H9 (cell line): ENCODE measurements at regions not wholly inside any gene's neighbourhood (a gene's known extent, or its start where the extent isn't known, plus 50 kb on each side); places are given as distances from the start of the nearest gene placed in this dataset.
"Not testable (repeated sequence)": the region's sequence is repeated elsewhere in the genome, so short reads cannot be mapped to it uniquely, and the experiment has no call there.

ENCODE experiments used
- DNase-seq: peaks from one replicate; pipeline ENCODE4 v3.0.0-alpha.2; 2017
- H2AFZ ChIP-seq: one replicate; pipeline ENCODE4 v1.6.1; 2013; ENCODE audit warnings: mild to moderate bottlenecking, low read length, control low read depth, moderate library complexity
- H2AK5ac ChIP-seq: 2 replicates; pipeline ENCODE4 v1.6.1; 2013; ENCODE audit warnings: low read length, control low read depth, mixed read lengths; ENCODE audit not compliant: insufficient read length
- H2BK120ac ChIP-seq: one replicate; pipeline ENCODE4 v1.6.1; 2013; ENCODE audit warnings: low read depth, mild to moderate bottlenecking, low read length, control low read depth, inconsistent platforms; ENCODE audit not compliant: poor library complexity, severe bottlenecking
- H2BK12ac ChIP-seq: 2 replicates; pipeline ENCODE4 v1.6.1; 2013; ENCODE audit warnings: low read length, control low read depth, mixed read lengths, low read depth; ENCODE audit not compliant: insufficient read length
- H2BK15ac ChIP-seq: 2 replicates; pipeline ENCODE4 v1.6.1; 2013; ENCODE audit warnings: low read depth, low read length, control low read depth
- H2BK20ac ChIP-seq: one replicate; pipeline ENCODE4 v1.6.1; 2013; ENCODE audit warnings: low read depth, mild to moderate bottlenecking, low read length, control low read depth, inconsistent platforms; ENCODE audit not compliant: poor library complexity, severe bottlenecking
- H2BK5ac ChIP-seq: 2 replicates; pipeline ENCODE4 v1.6.1; 2013; ENCODE audit warnings: low read length, control low read depth, mixed read lengths; ENCODE audit not compliant: insufficient read length
- H3K14ac ChIP-seq: 2 replicates; pipeline ENCODE4 v1.6.1; 2013; ENCODE audit warnings: low read length, control low read depth; ENCODE audit not compliant: insufficient read depth
- H3K18ac ChIP-seq: 2 replicates; pipeline ENCODE4 v1.6.1; 2013; ENCODE audit warnings: low read depth, mild to moderate bottlenecking, mixed read lengths, low read length, control low read depth; ENCODE audit not compliant: insufficient read length
- H3K23ac ChIP-seq: 2 replicates; pipeline ENCODE4 v1.6.1; 2013; ENCODE audit warnings: low read length, control low read depth, mixed read lengths, low read depth; ENCODE audit not compliant: insufficient read length
- H3K23me2 ChIP-seq: 2 replicates; pipeline ENCODE4 v1.6.1; 2013; ENCODE audit warnings: low read depth, mild to moderate bottlenecking, mixed read lengths, low read length, control low read depth; ENCODE audit not compliant: insufficient read length, poor library complexity, severe bottlenecking
- H3K27ac ChIP-seq: 2 replicates; pipeline ENCODE4 v1.5.1; 2013; ENCODE audit warnings: low read length, control low read depth, mixed read lengths, low read depth; ENCODE audit not compliant: insufficient read length
- H3K27me3 ChIP-seq: 2 replicates; pipeline ENCODE4 v1.6.1; 2013; ENCODE audit warnings: low read length, control low read depth, inconsistent platforms; ENCODE audit not compliant: insufficient read depth
- H3K4ac ChIP-seq: 2 replicates; pipeline ENCODE4 v1.6.1; 2013; ENCODE audit warnings: low read depth, mild to moderate bottlenecking, control low read depth, inconsistent platforms, low read length, moderate library complexity
- H3K4me1 ChIP-seq: 2 replicates; pipeline ENCODE4 v1.6.1; 2013; ENCODE audit warnings: low read length, control low read depth, inconsistent platforms; ENCODE audit not compliant: insufficient read depth
- H3K4me2 ChIP-seq: 2 replicates; pipeline ENCODE4 v1.6.1; 2013; ENCODE audit warnings: low read length, control low read depth, mixed read lengths; ENCODE audit not compliant: insufficient read length, insufficient read depth
- H3K56ac ChIP-seq: 2 replicates; pipeline ENCODE4 v1.6.1; 2013; ENCODE audit warnings: low read depth, mild to moderate bottlenecking, mixed read lengths, low read length, control low read depth; ENCODE audit not compliant: insufficient read length
- H3K79me1 ChIP-seq: 2 replicates; pipeline ENCODE4 v1.6.1; 2013; ENCODE audit warnings: low read depth, mild to moderate bottlenecking, moderate library complexity, low read length, control low read depth, inconsistent platforms; ENCODE audit not compliant: insufficient read depth, poor library complexity, severe bottlenecking
- H3K79me2 ChIP-seq: 2 replicates; pipeline ENCODE4 v1.6.1; 2013; ENCODE audit warnings: low read length, control low read depth, inconsistent platforms; ENCODE audit not compliant: insufficient read depth
- H3K9ac ChIP-seq: 2 replicates; pipeline ENCODE4 v1.6.1; 2013; ENCODE audit warnings: low read length, control low read depth, mixed read lengths; ENCODE audit not compliant: insufficient read length; ENCODE audit errors: extremely low read depth
- H3K9me3 ChIP-seq: one replicate; pipeline ENCODE4 v1.6.1; 2013; ENCODE audit warnings: low read depth, low read length, inconsistent platforms; ENCODE audit not compliant: control insufficient read depth
- H3T11ph ChIP-seq: one replicate; pipeline ENCODE4 v1.6.1; 2013; ENCODE audit warnings: mild to moderate bottlenecking, low read length, control low read depth, inconsistent platforms
- H4K20me1 ChIP-seq: one replicate; pipeline ENCODE4 v1.6.1; 2013; ENCODE audit not compliant: control insufficient read depth, insufficient read length, insufficient read depth
- H4K5ac ChIP-seq: 2 replicates; pipeline ENCODE4 v1.6.1; 2013; ENCODE audit warnings: low read depth, mild to moderate bottlenecking, mixed read lengths, low read length, control low read depth; ENCODE audit not compliant: insufficient read length
- H4K8ac ChIP-seq: replicated peaks from 2 replicates; pipeline ENCODE4 v1.6.1; 2013; ENCODE audit warnings: low read length, control low read depth, mixed read lengths, low read depth; ENCODE audit not compliant: insufficient read length
- H4K91ac ChIP-seq: 2 replicates; pipeline ENCODE4 v1.6.1; 2013; ENCODE audit warnings: low read depth, mild to moderate bottlenecking, moderate library complexity, mixed read lengths, low read length, control low read depth; ENCODE audit not compliant: insufficient read length
- H3K27ac Mint-ChIP-seq, 3 experiments: 2 replicates in 2 of 3; 3 replicates in 1 of 3; pipeline ENCODE4 v1.8.0; 2020 to 2021; ENCODE audit warnings: mixed read lengths in 3 of 3, mild to moderate bottlenecking in 1 of 3, moderate library complexity in 1 of 3
- H3K27me3 Mint-ChIP-seq: 2 replicates; pipeline ENCODE4 v1.8.0; 2021; ENCODE audit warnings: low read depth, mild to moderate bottlenecking, moderate library complexity, mixed read lengths
- H3K36me3 Mint-ChIP-seq, 3 experiments: 2 replicates in 2 of 3; 3 replicates in 1 of 3; pipeline ENCODE4 v1.8.0; 2020 to 2021; ENCODE audit warnings: low read depth in 3 of 3, mixed read lengths in 3 of 3; ENCODE audit not compliant: insufficient read depth in 1 of 3
- H3K4me1 Mint-ChIP-seq, 2 experiments: 2 replicates each; pipeline ENCODE4 v1.8.0; 2020; ENCODE audit warnings: mixed read lengths in 2 of 2
- H3K4me3 Mint-ChIP-seq, 2 experiments: 2 replicates in 1 of 2; 3 replicates in 1 of 2; pipeline ENCODE4 v1.8.0; 2020 to 2021; ENCODE audit warnings: mild to moderate bottlenecking in 2 of 2, mixed read lengths in 2 of 2, moderate library complexity in 1 of 2
- H3K9me3 Mint-ChIP-seq, 2 experiments: 2 replicates in 1 of 2; 3 replicates in 1 of 2; pipeline ENCODE4 v1.8.0; 2020; ENCODE audit warnings: mild to moderate bottlenecking in 2 of 2, mixed read lengths in 2 of 2, moderate library complexity in 1 of 2
- WGBS: extraction: QIAGEN DNeasy Blood & Tissue Kit; methylation state at CpG from one replicate; pipeline ENCODE4 v1.1.7; 2013; ENCODE audit warnings: missing lambda C conversion rate, low lambda C conversion rate, mixed read lengths; ENCODE audit not compliant: insufficient read length; ENCODE audit errors: extremely low coverage; 5-methylcytosine and 5-hydroxymethylcytosine counted together

- not testable (repeated sequence) for H3K23me2 ChIP-seq, H3K4me3 Mint-ChIP-seq, H4K8ac ChIP-seq, H4K5ac ChIP-seq, DNase-seq, H3K4me1 ChIP-seq, H2BK12ac ChIP-seq, H3K4ac ChIP-seq, H3K27ac ChIP-seq, H3K18ac ChIP-seq, H3K27ac Mint-ChIP-seq, H3K23ac ChIP-seq, H2AK5ac ChIP-seq, H2BK15ac ChIP-seq, H3K56ac ChIP-seq, H3K79me1 ChIP-seq, H3K27me3 Mint-ChIP-seq, H3K4me1 Mint-ChIP-seq, H3K14ac ChIP-seq, H2BK120ac ChIP-seq, H4K91ac ChIP-seq, H3K9ac ChIP-seq, H3K4me2 ChIP-seq, H2BK20ac ChIP-seq, H3K27me3 ChIP-seq, H3T11ph ChIP-seq, H2AFZ ChIP-seq, H4K20me1 ChIP-seq, H2BK5ac ChIP-seq, H3K79me2 ChIP-seq
- no CpG with 5 or more reads among the region's 17 CpGs for WGBS
- Mint-ChIP-seq H3K9me3 (peaks cover 56 to 59% of the 10 kb centered on the region in 2 experiments), H3K36me3 (peaks cover 3 to 21% (median 14%) of the 10 kb centered on the region in 3 experiments)
- H3K9me3 ChIP-seq = peaks cover 24% of the 10 kb centered on the region
These were observed 3966.2 kb upstream of the OR11H1 start for GRCh38 chr22:11561744-11562143.

DNA sequence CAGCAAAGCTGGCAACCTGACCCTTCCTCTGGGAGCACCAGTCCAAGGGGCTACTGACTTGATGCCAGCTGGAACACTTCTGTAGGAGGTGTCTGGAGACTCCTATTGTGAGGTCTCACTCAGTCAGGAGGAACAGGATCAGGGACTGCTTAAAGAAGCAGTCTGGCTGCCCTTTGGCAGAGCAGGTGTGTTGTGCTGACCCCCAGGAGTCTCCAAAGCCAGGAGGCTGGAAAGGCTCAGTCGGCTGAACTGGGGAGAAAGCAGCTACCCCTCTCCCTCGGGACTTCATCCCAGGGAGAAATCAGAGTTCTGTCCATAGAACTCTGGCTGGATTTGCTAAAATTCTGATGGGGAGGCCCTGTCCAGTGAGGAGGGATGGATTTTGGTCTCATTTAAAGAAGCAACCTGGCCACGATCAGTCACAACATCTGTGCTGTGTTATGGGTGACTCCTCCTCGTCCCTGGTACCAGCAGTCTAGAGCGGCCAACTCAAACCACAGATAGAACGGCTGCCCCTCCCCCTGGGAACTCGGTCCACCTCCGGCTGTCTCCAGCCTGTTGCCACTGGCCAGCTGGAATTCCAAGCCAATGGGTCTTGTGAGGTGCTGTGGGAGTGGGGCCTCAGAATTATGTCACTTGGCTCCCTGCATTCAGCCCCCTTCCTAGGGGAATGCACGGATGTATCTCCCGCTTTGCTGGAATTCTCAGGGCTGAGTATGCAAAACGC, 3959.0 kb upstream of the OR11H1 start:
- not testable (repeated sequence) for H3K23me2 ChIP-seq, H3K4me3 Mint-ChIP-seq, H2BK12ac ChIP-seq, H3K9ac ChIP-seq, H2BK5ac ChIP-seq, H3K27me3 Mint-ChIP-seq, H3K27me3 ChIP-seq, H4K91ac ChIP-seq, H3K56ac ChIP-seq, H2BK120ac ChIP-seq, H3K27ac ChIP-seq, H2AFZ ChIP-seq, H3K14ac ChIP-seq, H2AK5ac ChIP-seq, H3K18ac ChIP-seq, H4K5ac ChIP-seq, H2BK20ac ChIP-seq, DNase-seq, H2BK15ac ChIP-seq, H3T11ph ChIP-seq, H3K4ac ChIP-seq, H3K4me1 ChIP-seq, H3K4me1 Mint-ChIP-seq, H3K27ac Mint-ChIP-seq, H4K8ac ChIP-seq, H3K4me2 ChIP-seq, H3K79me2 ChIP-seq, H3K79me1 ChIP-seq, H4K20me1 ChIP-seq, H3K23ac ChIP-seq
- Mint-ChIP-seq H3K36me3 (peaks cover 7 to 61% (median 32%) of the 10 kb centered on the region in 3 experiments; a peak in 6 of 7 replicates), H3K9me3 (peaks cover 90 to 91% of the 10 kb centered on the region in 2 experiments)
- peaks cover 67% of the 10 kb centered on the region for H3K9me3 ChIP-seq
- no CpG with 5 or more reads among the region's 11 CpGs for WGBS
